ENCODE measurements at regions not wholly inside any gene's neighbourhood (a gene's known extent, or its start where the extent isn't known, plus 50 kb on each side); places are given as distances from the start of the nearest gene placed in this dataset.

- TF ChIP-seq, protein P1, sequence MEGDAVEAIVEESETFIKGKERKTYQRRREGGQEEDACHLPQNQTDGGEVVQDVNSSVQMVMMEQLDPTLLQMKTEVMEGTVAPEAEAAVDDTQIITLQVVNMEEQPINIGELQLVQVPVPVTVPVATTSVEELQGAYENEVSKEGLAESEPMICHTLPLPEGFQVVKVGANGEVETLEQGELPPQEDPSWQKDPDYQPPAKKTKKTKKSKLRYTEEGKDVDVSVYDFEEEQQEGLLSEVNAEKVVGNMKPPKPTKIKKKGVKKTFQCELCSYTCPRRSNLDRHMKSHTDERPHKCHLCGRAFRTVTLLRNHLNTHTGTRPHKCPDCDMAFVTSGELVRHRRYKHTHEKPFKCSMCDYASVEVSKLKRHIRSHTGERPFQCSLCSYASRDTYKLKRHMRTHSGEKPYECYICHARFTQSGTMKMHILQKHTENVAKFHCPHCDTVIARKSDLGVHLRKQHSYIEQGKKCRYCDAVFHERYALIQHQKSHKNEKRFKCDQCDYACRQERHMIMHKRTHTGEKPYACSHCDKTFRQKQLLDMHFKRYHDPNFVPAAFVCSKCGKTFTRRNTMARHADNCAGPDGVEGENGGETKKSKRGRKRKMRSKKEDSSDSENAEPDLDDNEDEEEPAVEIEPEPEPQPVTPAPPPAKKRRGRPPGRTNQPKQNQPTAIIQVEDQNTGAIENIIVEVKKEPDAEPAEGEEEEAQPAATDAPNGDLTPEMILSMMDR (IDR thresholded peaks at IDR 0.05), result no peak
- TF ChIP-seq EP300 (IDR thresholded peaks at IDR 0.05), result no peak
Observed at GRCh38 chr18:76102626-76103025, 392.4 kb downstream of the ZNF516 start.
